Body of pancreas (tissue), 4 donors: ENCODE measurements at regions not wholly inside any gene's neighbourhood (a gene's known extent, or its start where the extent isn't known, plus 50 kb on each side); places are given as distances from the start of the nearest gene placed in this dataset.

Experiments used
- POLR2A ChIP-seq, 3 donors: fragments of 450-650 bp; IDR thresholded peaks; one replicate each; pipeline ENCODE4 v1.6.1; 2016; ENCODE audit warnings: antibody characterized with exemption in 3 of 3, mild to moderate bottlenecking in 2 of 3
- TF ChIP-seq, protein P1 (sequence below), 7 experiments: fragments of 450-650 bp in 4 of 7; fragments of 200-600 bp in 3 of 7; sonication (generic) in 3 of 7; IDR thresholded peaks; one replicate each; pipeline ENCODE4 v1.5.1; 2016 to 2019; ENCODE audit warnings: antibody characterized with exemption in 7 of 7

DNA sequence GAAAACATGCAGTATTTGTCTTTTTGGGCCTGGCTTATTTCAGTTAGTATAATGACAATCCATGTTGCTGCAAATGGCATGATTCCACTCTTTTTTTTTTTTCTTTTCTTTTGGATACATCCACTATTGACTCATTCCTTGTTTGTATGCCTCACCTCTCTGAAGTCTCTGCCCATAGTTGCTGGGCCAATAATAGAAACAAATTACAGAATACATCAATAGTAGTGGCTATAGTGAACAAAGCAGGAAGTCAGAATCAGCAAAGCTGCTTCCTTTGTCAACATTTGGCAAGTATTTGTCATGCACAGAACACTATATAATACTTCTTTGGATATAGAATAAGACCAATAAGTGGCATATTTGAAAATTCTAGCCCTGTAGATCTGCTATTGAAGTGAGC, 609.7 kb downstream of the STK39 start:
- TF ChIP-seq, protein P1, sequence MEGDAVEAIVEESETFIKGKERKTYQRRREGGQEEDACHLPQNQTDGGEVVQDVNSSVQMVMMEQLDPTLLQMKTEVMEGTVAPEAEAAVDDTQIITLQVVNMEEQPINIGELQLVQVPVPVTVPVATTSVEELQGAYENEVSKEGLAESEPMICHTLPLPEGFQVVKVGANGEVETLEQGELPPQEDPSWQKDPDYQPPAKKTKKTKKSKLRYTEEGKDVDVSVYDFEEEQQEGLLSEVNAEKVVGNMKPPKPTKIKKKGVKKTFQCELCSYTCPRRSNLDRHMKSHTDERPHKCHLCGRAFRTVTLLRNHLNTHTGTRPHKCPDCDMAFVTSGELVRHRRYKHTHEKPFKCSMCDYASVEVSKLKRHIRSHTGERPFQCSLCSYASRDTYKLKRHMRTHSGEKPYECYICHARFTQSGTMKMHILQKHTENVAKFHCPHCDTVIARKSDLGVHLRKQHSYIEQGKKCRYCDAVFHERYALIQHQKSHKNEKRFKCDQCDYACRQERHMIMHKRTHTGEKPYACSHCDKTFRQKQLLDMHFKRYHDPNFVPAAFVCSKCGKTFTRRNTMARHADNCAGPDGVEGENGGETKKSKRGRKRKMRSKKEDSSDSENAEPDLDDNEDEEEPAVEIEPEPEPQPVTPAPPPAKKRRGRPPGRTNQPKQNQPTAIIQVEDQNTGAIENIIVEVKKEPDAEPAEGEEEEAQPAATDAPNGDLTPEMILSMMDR (IDR thresholded peaks at IDR 0.05), result no peak
- TF ChIP-seq POLR2A (IDR thresholded peaks at IDR 0.05), result no peak
